Keratinocyte (primary cell): ENCODE measurements at regions not wholly inside any gene's neighbourhood (a gene's known extent, or its start where the extent isn't known, plus 50 kb on each side); places are given as distances from the start of the nearest gene placed in this dataset.

Experiments used
- DNase-seq: peaks from one replicate; pipeline ENCODE4 v3.0.0-alpha.2; 2011; ENCODE audit warnings: low read depth, missing footprints, low spot score
- FAIRE-seq: peaks from 2 replicates; lab custom pipeline; 2011; peaks lifted over from hg19 to GRCh38; lab: Jason Lieb, UNC
- H2AFZ ChIP-seq: 2 replicates; pipeline ENCODE4 v1.6.0; 2012; ENCODE audit warnings: low read length, control low read depth, inconsistent platforms; ENCODE audit not compliant: control insufficient read depth
- H3K27ac ChIP-seq: 2 replicates; pipeline ENCODE4 v1.5.1; 2011; ENCODE audit warnings: low read length; ENCODE audit not compliant: control insufficient read depth, insufficient read depth
- H3K27me3 ChIP-seq: 3 replicates; pipeline ENCODE4 v1.6.0; 2011; ENCODE audit warnings: low read length; ENCODE audit not compliant: control insufficient read depth, insufficient read depth; ENCODE audit errors: extremely low read depth
- H3K36me3 ChIP-seq, 2 experiments: 2 replicates in 1 of 2; 3 replicates in 1 of 2; pipeline ENCODE4 v1.5.1; 2011; ENCODE audit warnings: low read length in 2 of 2, mild to moderate bottlenecking in 1 of 2; ENCODE audit not compliant: control insufficient read depth in 2 of 2, insufficient read depth in 2 of 2; ENCODE audit errors: extremely low read depth in 1 of 2
- H3K4me1 ChIP-seq: 3 replicates; pipeline ENCODE4 v1.5.1; 2011; ENCODE audit warnings: low read length; ENCODE audit not compliant: control insufficient read depth, insufficient read depth; ENCODE audit errors: extremely low read depth
- H3K4me2 ChIP-seq: 3 replicates; pipeline ENCODE4 v1.6.0; 2011; ENCODE audit warnings: low read depth, low read length; ENCODE audit not compliant: control insufficient read depth, insufficient read depth; ENCODE audit errors: extremely low read depth
- H3K4me3 ChIP-seq, 3 experiments: fragments of 200-600 bp in 1 of 3; sonication (generic) in 1 of 3; 2 replicates in 2 of 3; 3 replicates in 1 of 3; pipeline ENCODE4 v1.5.1; 2011 to 2016; ENCODE audit warnings: low read length in 3 of 3, mild to moderate bottlenecking in 3 of 3, control low read depth in 2 of 3, inconsistent platforms in 1 of 3, low read depth in 1 of 3, mixed read lengths in 1 of 3, mixed run types in 1 of 3, moderate library complexity in 1 of 3; ENCODE audit not compliant: control insufficient read depth in 2 of 3, insufficient read depth in 2 of 3; ENCODE audit errors: extremely low read depth in 1 of 3
- H3K79me2 ChIP-seq: 2 replicates; pipeline ENCODE4 v1.6.0; 2012; ENCODE audit warnings: low read length; ENCODE audit not compliant: control insufficient read depth, insufficient read depth
- H3K9ac ChIP-seq: 3 replicates; pipeline ENCODE4 v1.6.0; 2011; ENCODE audit warnings: low read length; ENCODE audit not compliant: control insufficient read depth, insufficient read depth; ENCODE audit errors: extremely low read depth
- H3K9me1 ChIP-seq: 3 replicates; pipeline ENCODE4 v1.6.0; 2011; ENCODE audit warnings: low read length; ENCODE audit not compliant: control insufficient read depth, insufficient read depth; ENCODE audit errors: extremely low read depth
- H3K9me3 ChIP-seq: 2 replicates; pipeline ENCODE4 v1.5.1; 2012; ENCODE audit warnings: low read depth, low read length; ENCODE audit not compliant: control insufficient read depth
- H4K20me1 ChIP-seq: 3 replicates; pipeline ENCODE4 v1.6.0; 2011; ENCODE audit warnings: low read length; ENCODE audit not compliant: control insufficient read depth, insufficient read depth; ENCODE audit errors: extremely low read depth
- EZH2 ChIP-seq: IDR thresholded peaks from one replicate; pipeline ENCODE4 v1.6.1; 2012; ENCODE audit warnings: inconsistent platforms, mild to moderate bottlenecking, low read length, moderate library complexity
- dilution Hi-C: fragments of 300-500 bp; cut with MboI; formaldehyde crosslinking; loops from one replicate; pipeline ENCODE4 v1.7.0; 2020; ENCODE audit warnings: low sequenced_read_pairs; ENCODE audit not compliant: extremely low pct_ligation_motif_present
- TF ChIP-seq, protein P1 (sequence below), 3 experiments: IDR thresholded peaks in 1 of 3; conservative IDR thresholded peaks in 1 of 3; optimal IDR thresholded peaks in 1 of 3; 2 replicates in 2 of 3; 3 replicates in 1 of 3; pipeline versions ENCODE3 to v1.5.1; 2011; ENCODE audit warnings: low read length in 3 of 3, mild to moderate bottlenecking in 3 of 3, moderate library complexity in 2 of 3, control low read depth in 1 of 3, inconsistent platforms in 1 of 3; ENCODE audit not compliant: insufficient read depth in 2 of 3; ENCODE audit errors: extremely low read depth in 1 of 3

DNA sequence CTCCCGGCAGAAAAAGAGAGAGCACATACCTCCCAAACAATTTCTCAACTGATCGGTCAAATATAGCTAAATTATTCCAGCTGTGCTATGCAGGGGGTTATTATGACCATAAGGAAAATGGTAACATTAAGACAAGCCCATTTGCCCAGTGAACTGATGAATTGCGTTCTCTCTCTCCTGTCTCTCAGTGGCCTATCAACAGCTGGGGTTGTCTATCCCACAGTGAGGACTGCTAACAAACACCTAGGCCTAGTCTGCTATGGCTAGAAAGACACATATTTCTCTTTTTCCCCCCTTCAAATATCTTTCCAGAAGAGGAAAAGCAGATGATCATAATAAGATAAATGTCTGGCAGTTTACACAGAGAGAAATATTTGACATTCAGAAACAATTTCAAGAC, 263.8 kb upstream of the ELAC2 start:
- no peaks in the 10 kb centered on the region for H3K36me3 ChIP-seq
- H3K4me2 ChIP-seq: no peak overlapping the region
- TF ChIP-seq, protein P1, sequence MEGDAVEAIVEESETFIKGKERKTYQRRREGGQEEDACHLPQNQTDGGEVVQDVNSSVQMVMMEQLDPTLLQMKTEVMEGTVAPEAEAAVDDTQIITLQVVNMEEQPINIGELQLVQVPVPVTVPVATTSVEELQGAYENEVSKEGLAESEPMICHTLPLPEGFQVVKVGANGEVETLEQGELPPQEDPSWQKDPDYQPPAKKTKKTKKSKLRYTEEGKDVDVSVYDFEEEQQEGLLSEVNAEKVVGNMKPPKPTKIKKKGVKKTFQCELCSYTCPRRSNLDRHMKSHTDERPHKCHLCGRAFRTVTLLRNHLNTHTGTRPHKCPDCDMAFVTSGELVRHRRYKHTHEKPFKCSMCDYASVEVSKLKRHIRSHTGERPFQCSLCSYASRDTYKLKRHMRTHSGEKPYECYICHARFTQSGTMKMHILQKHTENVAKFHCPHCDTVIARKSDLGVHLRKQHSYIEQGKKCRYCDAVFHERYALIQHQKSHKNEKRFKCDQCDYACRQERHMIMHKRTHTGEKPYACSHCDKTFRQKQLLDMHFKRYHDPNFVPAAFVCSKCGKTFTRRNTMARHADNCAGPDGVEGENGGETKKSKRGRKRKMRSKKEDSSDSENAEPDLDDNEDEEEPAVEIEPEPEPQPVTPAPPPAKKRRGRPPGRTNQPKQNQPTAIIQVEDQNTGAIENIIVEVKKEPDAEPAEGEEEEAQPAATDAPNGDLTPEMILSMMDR (optimal IDR thresholded peaks at IDR 0.05 in 1 of 3, IDR thresholded peaks at IDR 0.05 in 1 of 3, conservative IDR thresholded peaks at IDR 0.05 in 1 of 3; ENCODE audit: extremely low read depth in 1 of 3, insufficient read depth in 2 of 3, low read length in 3 of 3): no peak
- no peak for TF ChIP-seq EZH2
- no peak overlapping the region for H3K9ac ChIP-seq
- H3K4me1 ChIP-seq: no peaks in the 10 kb centered on the region
- no peaks in the 10 kb centered on the region for H3K79me2 ChIP-seq
- no peaks in the 10 kb centered on the region for H4K20me1 ChIP-seq
- no peaks in the 10 kb centered on the region for H3K27me3 ChIP-seq
- no peaks in the 10 kb centered on the region for H3K9me3 ChIP-seq
- H2AFZ ChIP-seq: no peak overlapping the region
- FAIRE-seq (no peak), DNase-seq (no peak)
- no peak overlapping the region for H3K4me3 ChIP-seq
- H3K27ac ChIP-seq: no peak overlapping the region
- no peaks in the 10 kb centered on the region for H3K9me1 ChIP-seq
- dilution Hi-C loops: no loop called here

DNA sequence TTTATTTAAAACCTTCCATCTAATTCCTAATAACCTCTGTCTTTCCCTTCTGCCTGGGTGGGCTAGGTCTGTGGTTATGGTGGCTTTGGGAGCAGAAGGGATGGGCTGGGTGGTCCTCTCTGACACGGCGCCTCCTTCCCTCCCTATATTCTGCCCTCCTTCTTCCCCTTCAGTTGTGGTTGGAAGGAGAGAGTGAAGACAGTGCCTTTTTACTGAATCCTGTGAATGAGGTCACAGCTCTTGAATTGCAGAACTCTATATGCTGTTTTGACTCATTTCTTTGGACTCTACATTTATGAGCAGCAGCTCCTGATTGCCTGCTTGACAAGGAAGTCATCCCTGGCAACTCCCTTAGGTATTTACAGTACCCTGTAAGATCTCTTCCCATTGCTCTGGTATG, 256.0 kb upstream of the ELAC2 start:
- FAIRE-seq (no peak), DNase-seq (no peak)
- no peak overlapping the region for H3K4me3 ChIP-seq
- no peaks in the 10 kb centered on the region for H3K9me1 ChIP-seq
- no peaks in the 10 kb centered on the region for H3K36me3 ChIP-seq
- no peak overlapping the region for H2AFZ ChIP-seq
- no peaks in the 10 kb centered on the region for H4K20me1 ChIP-seq
- H3K27me3 ChIP-seq: no peaks in the 10 kb centered on the region
- H3K79me2 ChIP-seq: no peaks in the 10 kb centered on the region
- H3K9me3 ChIP-seq: no peaks in the 10 kb centered on the region
- dilution Hi-C loops: no loop called here
- no peak overlapping the region for H3K9ac ChIP-seq
- no peaks in the 10 kb centered on the region for H3K4me1 ChIP-seq
- no peak overlapping the region for H3K4me2 ChIP-seq
- no peak overlapping the region for H3K27ac ChIP-seq
- TF ChIP-seq, protein P1 (optimal IDR thresholded peaks at IDR 0.05 in 1 of 3, IDR thresholded peaks at IDR 0.05 in 1 of 3, conservative IDR thresholded peaks at IDR 0.05 in 1 of 3; ENCODE audit: extremely low read depth in 1 of 3, insufficient read depth in 2 of 3, low read length in 3 of 3): no peak
- TF ChIP-seq EZH2: no peak
